Neural progenitor cell (in vitro differentiated cells): ENCODE measurements at regions not wholly inside any gene's neighbourhood (a gene's known extent, or its start where the extent isn't known, plus 50 kb on each side); places are given as distances from the start of the nearest gene placed in this dataset.

Experiments
- DNase-seq: peaks from one replicate; pipeline ENCODE4 v3.0.0-alpha.2; 2016; ENCODE audit warnings: low spot score
- H2AFZ ChIP-seq: fragments of 200-600 bp; sonication (generic); replicated peaks from 2 replicates; pipeline ENCODE4 v1.6.1; 2016; ENCODE audit warnings: antibody characterized with exemption
- H3F3A ChIP-seq: fragments of 200-600 bp; sonication (generic); 2 replicates; pipeline ENCODE4 v1.6.1; 2016; ENCODE audit warnings: antibody characterized with exemption, low read depth
- H3K27ac ChIP-seq: fragments of 200-600 bp; sonication (generic); 2 replicates; pipeline ENCODE4 v1.5.1; 2016; ENCODE audit warnings: mild to moderate bottlenecking
- H3K27me3 ChIP-seq: fragments of 200-600 bp; sonication (generic); 2 replicates; pipeline ENCODE4 v1.6.1; 2016; ENCODE audit warnings: mild to moderate bottlenecking, moderate library complexity
- H3K36me3 ChIP-seq: fragments of 200-600 bp; sonication (generic); 2 replicates; pipeline ENCODE4 v1.5.1; 2016
- H3K4me1 ChIP-seq: fragments of 200-600 bp; sonication (generic); 2 replicates; pipeline ENCODE4 v1.6.1; 2016; ENCODE audit warnings: mixed run types
- H3K4me2 ChIP-seq: fragments of 200-600 bp; sonication (generic); 2 replicates; pipeline ENCODE4 v1.6.1; 2016
- H3K4me3 ChIP-seq: fragments of 200-600 bp; sonication (generic); 2 replicates; pipeline ENCODE4 v1.5.1; 2016
- H3K79me2 ChIP-seq: fragments of 200-600 bp; sonication (generic); 2 replicates; pipeline ENCODE4 v1.6.1; 2016; ENCODE audit warnings: low read depth
- H3K9ac ChIP-seq: fragments of 200-600 bp; sonication (generic); 2 replicates; pipeline ENCODE4 v1.6.1; 2016
- H3K9me3 ChIP-seq: fragments of 200-600 bp; sonication (generic); 2 replicates; pipeline ENCODE4 v1.5.1; 2016; ENCODE audit warnings: low read depth
- H4K20me1 ChIP-seq: fragments of 200-600 bp; sonication (generic); 2 replicates; pipeline ENCODE4 v1.6.1; 2016; ENCODE audit warnings: low read depth
- H3K27ac Mint-ChIP-seq: 3 replicates; pipeline ENCODE4 v1.8.0; 2021; ENCODE audit warnings: mixed read lengths
- H3K27me3 Mint-ChIP-seq: 2 replicates; pipeline ENCODE4 v1.8.0; 2022; ENCODE audit warnings: low read depth, mild to moderate bottlenecking, inconsistent platforms, moderate library complexity, mixed read lengths; ENCODE audit not compliant: insufficient read depth
- H3K36me3 Mint-ChIP-seq: 3 replicates; pipeline ENCODE4 v1.8.0; 2021; ENCODE audit warnings: mixed read lengths
- H3K4me1 Mint-ChIP-seq: 3 replicates; pipeline ENCODE4 v1.8.0; 2021; ENCODE audit warnings: mixed read lengths
- H3K4me3 Mint-ChIP-seq: 3 replicates; pipeline ENCODE4 v1.8.0; 2021; ENCODE audit warnings: mild to moderate bottlenecking, moderate library complexity, mixed read lengths
- H3K9me3 Mint-ChIP-seq: 3 replicates; pipeline ENCODE4 v1.8.0; 2020; ENCODE audit warnings: mixed read lengths
- EZH2 ChIP-seq: fragments of 200-600 bp; sonication (generic); IDR thresholded peaks from 2 replicates; pipeline ENCODE4 v1.6.1; 2017; ENCODE audit warnings: antibody characterized with exemption, mild to moderate bottlenecking, moderate library complexity
- EZH2phosphoT487 ChIP-seq: fragments of 200-600 bp; sonication (generic); IDR thresholded peaks from 2 replicates; pipeline ENCODE4 v1.6.1; 2017; ENCODE audit warnings: antibody characterized with exemption
- TF ChIP-seq, protein P1 (sequence below): fragments of 200-600 bp; sonication (generic); IDR thresholded peaks from 2 replicates; pipeline ENCODE4 v1.5.1; 2017; ENCODE audit warnings: antibody characterized with exemption, mild to moderate bottlenecking

GRCh38 chr15:66643033-66643432 lies 59.0 kb upstream of the SMAD6 start:
- H3K9ac ChIP-seq, result no peak overlapping the region
- H4K20me1 ChIP-seq, result no peaks in the 10 kb centered on the region
- Mint-ChIP-seq H3K27me3 (peaks cover 6% of the 10 kb centered on the region), H3K27ac (no peak overlapping the region), H3K4me1 (peaks cover 29% of the 10 kb centered on the region), H3K36me3 (no peaks in the 10 kb centered on the region), H3K4me3 (no peak overlapping the region), H3K9me3 (no peaks in the 10 kb centered on the region)
- TF ChIP-seq EZH2phosphoT487 (no peak), EZH2 (no peak)
- TF ChIP-seq, protein P1, sequence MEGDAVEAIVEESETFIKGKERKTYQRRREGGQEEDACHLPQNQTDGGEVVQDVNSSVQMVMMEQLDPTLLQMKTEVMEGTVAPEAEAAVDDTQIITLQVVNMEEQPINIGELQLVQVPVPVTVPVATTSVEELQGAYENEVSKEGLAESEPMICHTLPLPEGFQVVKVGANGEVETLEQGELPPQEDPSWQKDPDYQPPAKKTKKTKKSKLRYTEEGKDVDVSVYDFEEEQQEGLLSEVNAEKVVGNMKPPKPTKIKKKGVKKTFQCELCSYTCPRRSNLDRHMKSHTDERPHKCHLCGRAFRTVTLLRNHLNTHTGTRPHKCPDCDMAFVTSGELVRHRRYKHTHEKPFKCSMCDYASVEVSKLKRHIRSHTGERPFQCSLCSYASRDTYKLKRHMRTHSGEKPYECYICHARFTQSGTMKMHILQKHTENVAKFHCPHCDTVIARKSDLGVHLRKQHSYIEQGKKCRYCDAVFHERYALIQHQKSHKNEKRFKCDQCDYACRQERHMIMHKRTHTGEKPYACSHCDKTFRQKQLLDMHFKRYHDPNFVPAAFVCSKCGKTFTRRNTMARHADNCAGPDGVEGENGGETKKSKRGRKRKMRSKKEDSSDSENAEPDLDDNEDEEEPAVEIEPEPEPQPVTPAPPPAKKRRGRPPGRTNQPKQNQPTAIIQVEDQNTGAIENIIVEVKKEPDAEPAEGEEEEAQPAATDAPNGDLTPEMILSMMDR, result no peak
- H3K36me3 ChIP-seq, result no peaks in the 10 kb centered on the region
- no peak for DNase-seq
- H3K4me1 ChIP-seq, result peaks cover 24% of the 10 kb centered on the region
- H3K9me3 ChIP-seq, result no peaks in the 10 kb centered on the region
- no peaks in the 10 kb centered on the region for H3K27me3 ChIP-seq
- no peak overlapping the region for H3K4me2 ChIP-seq
- no peaks in the 10 kb centered on the region for H3K79me2 ChIP-seq
- H3K27ac ChIP-seq, result no peak overlapping the region
- no peak overlapping the region for H3K4me3 ChIP-seq
- H3F3A ChIP-seq, result peaks cover 4% of the 10 kb centered on the region
- H2AFZ ChIP-seq, result no peak overlapping the region

- Histone ChIP-seq H3K4me2 (no peak overlapping the region), H3K9ac (no peak overlapping the region)
- H3K27ac Mint-ChIP-seq, result peak overlapping the region; percentile 96
Observed at GRCh38 chr15:66644000-66644787, 57.8 kb upstream of the SMAD6 start.

GRCh38 chr15:66644869-66645268 lies 57.2 kb upstream of the SMAD6 start:
- Histone ChIP-seq H3K4me1 (peaks cover 32% of the 10 kb centered on the region), H3K4me2 (no peak overlapping the region), H3K9me3 (no peaks in the 10 kb centered on the region), H3K27ac (no peak overlapping the region), H2AFZ (no peak overlapping the region), H4K20me1 (no peaks in the 10 kb centered on the region), H3K4me3 (no peak overlapping the region), H3K36me3 (no peaks in the 10 kb centered on the region), H3K27me3 (no peaks in the 10 kb centered on the region), H3K79me2 (no peaks in the 10 kb centered on the region), H3K9ac (no peak overlapping the region), H3F3A (peaks cover 6% of the 10 kb centered on the region)
- H3K27me3 Mint-ChIP-seq, result peaks cover 7% of the 10 kb centered on the region
- H3K4me3 Mint-ChIP-seq, result no peak overlapping the region
- H3K4me1 Mint-ChIP-seq, result peaks cover 38% of the 10 kb centered on the region
- DNase-seq, result no peak
- no peaks in the 10 kb centered on the region for H3K9me3 Mint-ChIP-seq
- no peaks in the 10 kb centered on the region for H3K36me3 Mint-ChIP-seq
- TF ChIP-seq EZH2 (no peak), EZH2phosphoT487 (no peak)
- TF ChIP-seq, protein P1, result no peak
- H3K27ac Mint-ChIP-seq, result peak overlapping the region; percentile 96

More at GRCh38 chr15:66644000-66644787, 57.8 kb upstream of the SMAD6 start:
- no peak for TF ChIP-seq EZH2
- TF ChIP-seq EZH2phosphoT487, result no peak
- TF ChIP-seq, protein P1, result no peak
- Histone ChIP-seq H3K79me2 (no peaks in the 10 kb centered on the region), H3K27me3 (no peaks in the 10 kb centered on the region), H2AFZ (no peak overlapping the region), H4K20me1 (no peaks in the 10 kb centered on the region), H3K9me3 (no peaks in the 10 kb centered on the region), H3K27ac (no peak overlapping the region), H3F3A (peaks cover 6% of the 10 kb centered on the region), H3K4me3 (no peak overlapping the region), H3K4me1 (peaks cover 25% of the 10 kb centered on the region), H3K36me3 (no peaks in the 10 kb centered on the region)
- Mint-ChIP-seq H3K27me3 (peaks cover 7% of the 10 kb centered on the region), H3K4me3 (no peak overlapping the region), H3K4me1 (peaks cover 35% of the 10 kb centered on the region), H3K36me3 (no peaks in the 10 kb centered on the region), H3K9me3 (no peaks in the 10 kb centered on the region)
- DNase-seq, result no peak
